H1 (cell line): ENCODE measurements at regions not wholly inside any gene's neighbourhood (a gene's known extent, or its start where the extent isn't known, plus 50 kb on each side); places are given as distances from the start of the nearest gene placed in this dataset.

Experiments used
- ATF3 ChIP-seq: IDR thresholded peaks from 2 replicates; pipeline ENCODE4 v1.6.1; 2011; ENCODE audit warnings: low read depth, mild to moderate bottlenecking, low read length; ENCODE audit not compliant: insufficient read depth
- EP300 ChIP-seq, 2 experiments: IDR thresholded peaks; 1 replicate in 1 of 2; 2 replicates in 1 of 2; pipeline ENCODE4 v1.6.1; 2011 to 2012; ENCODE audit warnings: low read depth in 2 of 2, low read length in 2 of 2, mild to moderate bottlenecking in 2 of 2, borderline replicate concordance in 1 of 2, inconsistent platforms in 1 of 2, moderate library complexity in 1 of 2

- TF ChIP-seq ATF3 (no peak), EP300 (IDR thresholded peaks at IDR 0.05; ENCODE audit: borderline replicate concordance in 1 of 2, low read depth in 2 of 2, low read length in 2 of 2) (no peak)
These were observed 69.4 kb upstream of the PGM2 start for GRCh38 chr4:37757121-37757520.
